IMR-90 (cell line): ENCODE measurements at regions not wholly inside any gene's neighbourhood (a gene's known extent, or its start where the extent isn't known, plus 50 kb on each side); places are given as distances from the start of the nearest gene placed in this dataset.

Source experiments
- ATAC-seq: fragments of 200-7000 bp; cut with Tn5 transposase; 2 replicates; pipeline ENCODE4 v1.9.1; 2020; ENCODE audit warnings: low read depth, mild to moderate bottlenecking, moderate library complexity
- BruUV-seq: library from RNA; stranded (reverse); fragments of 400-500 nt; replicated peaks from 2 replicates; lab custom pipeline; 2021; lab: Mats Ljungman, UMichigan
- CTCF ChIA-PET: fragments of 300-600 bp; formaldehyde crosslinking; extraction: SDS; loops from one replicate; lab custom pipeline; 2021; ENCODE audit warnings: antibody characterized with exemption; lab: Yijun Ruan, JAX
- POLR2A ChIA-PET: fragments of 300-600 bp; sonication (Branson Sonifier 250); formaldehyde crosslinking; loops from one replicate; lab custom pipeline; 2022; ENCODE audit warnings: antibody characterized with exemption; ENCODE audit not compliant: unreplicated experiment; lab: Charles Lee
- DNase-seq: peaks from one replicate; pipeline ENCODE4 v3.0.0; 2013
- H2AFZ ChIP-seq: replicated peaks from 2 replicates; pipeline ENCODE3; 2013; ENCODE audit warnings: low read length, mild to moderate bottlenecking; ENCODE audit not compliant: poor library complexity
- H2AK5ac ChIP-seq: 2 replicates; pipeline ENCODE4 v1.6.1; 2013; ENCODE audit warnings: low read depth, low read length, inconsistent platforms
- H2AK9ac ChIP-seq: replicated peaks from 2 replicates; pipeline ENCODE3; 2013; ENCODE audit warnings: mild to moderate bottlenecking, low read depth, low read length, moderate library complexity; ENCODE audit not compliant: poor library complexity
- H2BK120ac ChIP-seq: 2 replicates; pipeline ENCODE4 v1.6.1; 2013; ENCODE audit warnings: low read depth, low read length, inconsistent platforms
- H2BK15ac ChIP-seq: 3 replicates; pipeline ENCODE4 v1.6.1; 2013; ENCODE audit warnings: low read depth, low read length, inconsistent platforms
- H2BK20ac ChIP-seq: 2 replicates; pipeline ENCODE4 v1.6.1; 2013; ENCODE audit warnings: low read depth, mild to moderate bottlenecking, inconsistent platforms, low read length, moderate library complexity
- H2BK5ac ChIP-seq: 2 replicates; pipeline ENCODE4 v1.6.1; 2013; ENCODE audit warnings: mild to moderate bottlenecking, low read depth, low read length, inconsistent platforms; ENCODE audit not compliant: poor library complexity, severe bottlenecking
- H3K14ac ChIP-seq: replicated peaks from 2 replicates; pipeline ENCODE4 v1.6.1; 2013; ENCODE audit warnings: low read depth, low read length, inconsistent platforms
- H3K18ac ChIP-seq: 2 replicates; pipeline ENCODE4 v1.6.1; 2013; ENCODE audit warnings: low read depth, low read length, control low read depth
- H3K23ac ChIP-seq: 2 replicates; pipeline ENCODE4 v1.6.1; 2013; ENCODE audit warnings: low read depth, low read length, inconsistent platforms
- H3K27ac ChIP-seq: 2 replicates; pipeline ENCODE4 v1.5.1; 2013; ENCODE audit warnings: mild to moderate bottlenecking, control low read depth, low read length; ENCODE audit not compliant: insufficient read depth
- H3K27me3 ChIP-seq: 2 replicates; pipeline ENCODE4 v1.6.1; 2013; ENCODE audit warnings: low read length; ENCODE audit not compliant: control insufficient read depth, insufficient read depth
- H3K36me3 ChIP-seq: 2 replicates; pipeline ENCODE4 v1.6.1; 2013; ENCODE audit warnings: low read length, mixed read lengths; ENCODE audit not compliant: control insufficient read depth, insufficient read depth
- H3K4ac ChIP-seq: 2 replicates; pipeline ENCODE4 v1.6.1; 2013; ENCODE audit warnings: low read depth, low read length, inconsistent platforms
- H3K4me1 ChIP-seq: 2 replicates; pipeline ENCODE4 v1.6.1; 2013; ENCODE audit warnings: low read length, mixed read lengths; ENCODE audit not compliant: control insufficient read depth, insufficient read depth
- H3K4me2 ChIP-seq: 2 replicates; pipeline ENCODE4 v1.6.1; 2013; ENCODE audit warnings: low read depth, mild to moderate bottlenecking, control low read depth, low read length, moderate library complexity
- H3K4me3 ChIP-seq: 2 replicates; pipeline ENCODE4 v1.5.1; 2013; ENCODE audit warnings: low read depth, mild to moderate bottlenecking, control low read depth, low read length, moderate library complexity; ENCODE audit not compliant: insufficient read depth
- H3K56ac ChIP-seq: 2 replicates; pipeline ENCODE4 v1.6.1; 2013; ENCODE audit warnings: low read length, inconsistent platforms; ENCODE audit not compliant: insufficient read depth; ENCODE audit errors: extremely low read depth
- H3K79me1 ChIP-seq, 2 experiments: 2 replicates each; pipeline ENCODE4 v1.6.1; 2013; ENCODE audit warnings: low read length in 2 of 2, inconsistent platforms in 1 of 2, low read depth in 1 of 2
- H3K9ac ChIP-seq: 2 replicates; pipeline ENCODE4 v1.6.1; 2013; ENCODE audit warnings: low read depth, low read length, control low read depth
- H3K9me1 ChIP-seq: 2 replicates; pipeline ENCODE4 v1.6.1; 2013; ENCODE audit warnings: low read length, inconsistent platforms; ENCODE audit not compliant: insufficient read depth
- H3K9me3 ChIP-seq: 2 replicates; pipeline ENCODE4 v1.6.1; 2013; ENCODE audit warnings: low read length; ENCODE audit not compliant: control insufficient read depth, insufficient read depth
- H4K20me1 ChIP-seq: 2 replicates; pipeline ENCODE4 v1.6.1; 2013; ENCODE audit warnings: low read length, inconsistent platforms; ENCODE audit not compliant: insufficient read depth
- H4K5ac ChIP-seq: 2 replicates; pipeline ENCODE4 v1.6.1; 2013; ENCODE audit warnings: mild to moderate bottlenecking, low read depth, low read length, control low read depth
- H4K8ac ChIP-seq, 2 experiments: 2 replicates each; pipeline ENCODE4 v1.6.1; 2013; ENCODE audit warnings: low read depth in 2 of 2, low read length in 2 of 2, control low read depth in 1 of 2, inconsistent platforms in 1 of 2
- H4K91ac ChIP-seq: 2 replicates; pipeline ENCODE4 v1.6.1; 2013; ENCODE audit warnings: low read depth, low read length, inconsistent platforms; ENCODE audit not compliant: insufficient read depth
- BHLHE40 ChIP-seq: fragments of 150-350 bp; IDR thresholded peaks from 2 replicates; pipeline ENCODE4 v1.6.1; 2016; ENCODE audit warnings: mild to moderate bottlenecking, low read depth, low read length
- CEBPB ChIP-seq: IDR thresholded peaks from 2 replicates; pipeline ENCODE4 v1.6.1; 2012; ENCODE audit warnings: low read depth, low read length, improper control_type of control experiment
- CHD1 ChIP-seq: IDR thresholded peaks from 2 replicates; pipeline ENCODE4 v1.6.1; 2012; ENCODE audit warnings: low read depth, low read length, improper control_type of control experiment
- ELK1 ChIP-seq: fragments of 150-350 bp; IDR thresholded peaks from 2 replicates; pipeline ENCODE4 v1.6.1; 2016; ENCODE audit warnings: low read depth, mild to moderate bottlenecking, low read length, moderate library complexity, borderline replicate concordance
- FOS ChIP-seq: fragments of 150-350 bp; IDR thresholded peaks from 2 replicates; pipeline ENCODE4 v1.6.1; 2016; ENCODE audit warnings: low read depth, low read length
- MAFK ChIP-seq: IDR thresholded peaks from 2 replicates; pipeline ENCODE4 v1.6.1; 2012; ENCODE audit warnings: low read depth, low read length, improper control_type of control experiment
- MAZ ChIP-seq: IDR thresholded peaks from 2 replicates; pipeline ENCODE4 v1.6.1; 2012; ENCODE audit warnings: low read depth, mild to moderate bottlenecking, low read length, improper control_type of control experiment, moderate library complexity, borderline replicate concordance
- MXI1 ChIP-seq: IDR thresholded peaks from 2 replicates; pipeline ENCODE4 v1.6.1; 2012; ENCODE audit warnings: low read depth, mild to moderate bottlenecking, low read length, moderate library complexity, borderline replicate concordance
- NFE2L2 ChIP-seq: fragments of 150-350 bp; IDR thresholded peaks from 2 replicates; pipeline ENCODE4 v1.6.1; 2016; ENCODE audit warnings: low read depth, mild to moderate bottlenecking, low read length
- POLR2A ChIP-seq: IDR thresholded peaks from 2 replicates; pipeline ENCODE4 v1.6.1; 2012; ENCODE audit warnings: mild to moderate bottlenecking, low read depth, low read length
- RAD21 ChIP-seq: IDR thresholded peaks from 2 replicates; pipeline ENCODE4 v1.6.1; 2012; ENCODE audit warnings: low read length, improper control_type of control experiment
- RCOR1 ChIP-seq: IDR thresholded peaks from 2 replicates; pipeline ENCODE4 v1.6.1; 2012; ENCODE audit warnings: mild to moderate bottlenecking, low read length, improper control_type of control experiment; ENCODE audit not compliant: insufficient replicate concordance
- RFX5 ChIP-seq: IDR thresholded peaks from 2 replicates; pipeline ENCODE4 v1.8.0; 2012; ENCODE audit warnings: low read depth, mild to moderate bottlenecking, low read length, moderate library complexity
- SMC3 ChIP-seq: fragments of 150-350 bp; IDR thresholded peaks from 2 replicates; pipeline ENCODE4 v1.6.1; 2016; ENCODE audit warnings: low read depth, mild to moderate bottlenecking, antibody characterized with exemption, low read length, moderate library complexity
- USF2 ChIP-seq: fragments of 150-350 bp; IDR thresholded peaks from 2 replicates; pipeline ENCODE4 v1.6.1; 2017; ENCODE audit warnings: mild to moderate bottlenecking, antibody characterized with exemption, low read length, low read depth
- WGBS, 2 experiments: methylation state at CpG; one replicate each; pipeline versions ENCODE4 v1.1.5 to v1.1.7; 2013; ENCODE audit warnings: missing lambda C conversion rate in 2 of 2; ENCODE audit not compliant: insufficient read length in 1 of 2; ENCODE audit errors: extremely low coverage in 2 of 2; 5-methylcytosine and 5-hydroxymethylcytosine counted together
- dilution Hi-C: fragments of 300-500 bp; cut with HindIII; formaldehyde crosslinking; loops from one replicate; pipeline ENCODE4 v1.14.3; 2018; ENCODE audit warnings: low sequenced_read_pairs; ENCODE audit not compliant: unreplicated experiment
- in situ Hi-C: fragments of 300-500 bp; cut with MboI; formaldehyde crosslinking; loops from 3 replicates; pipeline ENCODE4 v1.14.3; 2019; ENCODE audit warnings: low sequenced_read_pairs, inconsistent platforms, mixed read lengths
- intact Hi-C: fragments of 100-400 bp; cut with micrococcal nuclease; formaldehyde crosslinking; loops from 2 replicates; pipeline ENCODE4 v1.10.0; 2022
- TF ChIP-seq, protein P1 (sequence below): conservative IDR thresholded peaks from 2 replicates; pipeline ENCODE4 v1.5.1; 2012; ENCODE audit warnings: mild to moderate bottlenecking, low read depth, low read length, improper control_type of control experiment

- no peak overlapping the region for H2BK20ac ChIP-seq
- H3K9me1 ChIP-seq: no peaks in the 10 kb centered on the region
- POLR2A ChIA-PET: no interaction called here
- H3K4me2 ChIP-seq: no peak overlapping the region
- H4K8ac ChIP-seq: no peak overlapping the region
- intact Hi-C loops: no loop called here
- no peak overlapping the region for H2BK5ac ChIP-seq
- no CpG with 5 or more reads among the region's 2 CpGs for WGBS, 2 experiments
- H3K56ac ChIP-seq: no peak overlapping the region
- no peak overlapping the region for H3K18ac ChIP-seq
- H4K91ac ChIP-seq: no peak overlapping the region
- dilution Hi-C loops: no loop called here
- no peak overlapping the region for H2BK120ac ChIP-seq
- no peak for ATAC-seq
- H4K5ac ChIP-seq: no peak overlapping the region
- DNase-seq: no peak
- H3K4ac ChIP-seq: peak overlapping the region; percentile 4; the same call in 1 of the 2 replicates
- no peak overlapping the region for H2AFZ ChIP-seq
- H3K79me1 ChIP-seq: no peaks in the 10 kb centered on the region
- in situ Hi-C loops: no loop called here
- no peak overlapping the region for H3K4me3 ChIP-seq
- H3K27me3 ChIP-seq: no peaks in the 10 kb centered on the region
- H3K9me3 ChIP-seq: no peaks in the 10 kb centered on the region
- H2AK5ac ChIP-seq: no peak overlapping the region
- H3K4me1 ChIP-seq: peaks cover 2% of the 10 kb centered on the region; the same call in 1 of the 2 replicates
- no peak overlapping the region for H3K14ac ChIP-seq
- H3K23ac ChIP-seq: no peak overlapping the region
- no peak overlapping the region for H3K9ac ChIP-seq
- H2BK15ac ChIP-seq: no peak overlapping the region
- no peak overlapping the region for H3K27ac ChIP-seq
- CTCF ChIA-PET: no interaction called here
- TF ChIP-seq RAD21: no peak
- no peak for TF ChIP-seq MAFK
- TF ChIP-seq NFE2L2: no peak
- TF ChIP-seq FOS: no peak
- TF ChIP-seq POLR2A: no peak
- no peak for TF ChIP-seq SMC3
- TF ChIP-seq MXI1: no peak
- no peak for TF ChIP-seq CHD1
- TF ChIP-seq, protein P1, sequence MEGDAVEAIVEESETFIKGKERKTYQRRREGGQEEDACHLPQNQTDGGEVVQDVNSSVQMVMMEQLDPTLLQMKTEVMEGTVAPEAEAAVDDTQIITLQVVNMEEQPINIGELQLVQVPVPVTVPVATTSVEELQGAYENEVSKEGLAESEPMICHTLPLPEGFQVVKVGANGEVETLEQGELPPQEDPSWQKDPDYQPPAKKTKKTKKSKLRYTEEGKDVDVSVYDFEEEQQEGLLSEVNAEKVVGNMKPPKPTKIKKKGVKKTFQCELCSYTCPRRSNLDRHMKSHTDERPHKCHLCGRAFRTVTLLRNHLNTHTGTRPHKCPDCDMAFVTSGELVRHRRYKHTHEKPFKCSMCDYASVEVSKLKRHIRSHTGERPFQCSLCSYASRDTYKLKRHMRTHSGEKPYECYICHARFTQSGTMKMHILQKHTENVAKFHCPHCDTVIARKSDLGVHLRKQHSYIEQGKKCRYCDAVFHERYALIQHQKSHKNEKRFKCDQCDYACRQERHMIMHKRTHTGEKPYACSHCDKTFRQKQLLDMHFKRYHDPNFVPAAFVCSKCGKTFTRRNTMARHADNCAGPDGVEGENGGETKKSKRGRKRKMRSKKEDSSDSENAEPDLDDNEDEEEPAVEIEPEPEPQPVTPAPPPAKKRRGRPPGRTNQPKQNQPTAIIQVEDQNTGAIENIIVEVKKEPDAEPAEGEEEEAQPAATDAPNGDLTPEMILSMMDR: no peak
- TF ChIP-seq RFX5: no peak
- no peak for TF ChIP-seq RCOR1
- TF ChIP-seq ELK1: no peak
- no peak for TF ChIP-seq MAZ
- no peak for TF ChIP-seq CEBPB
- no peak for TF ChIP-seq BHLHE40
- no peak for TF ChIP-seq USF2
- no peaks in the 10 kb centered on the region for H4K20me1 ChIP-seq
- BruUV-seq: no TSS peak
- H2AK9ac ChIP-seq: peak overlapping the region; percentile 9
- H3K36me3 ChIP-seq: no peaks in the 10 kb centered on the region
These were observed 192.4 kb upstream of the GORAB start for GRCh38 chr1:170339534-170339933.
